ENCODE measurements at regions not wholly inside any gene's neighbourhood (a gene's known extent, or its start where the extent isn't known, plus 50 kb on each side); places are given as distances from the start of the nearest gene placed in this dataset.

GRCh38 chr2:790634-791245 is 113.5 kb upstream of the TMEM18 start:
- no peak overlapping the region for H3K4me3 ChIP-seq (replicated peaks; ENCODE audit: low read depth, low read length)
- TF ChIP-seq, protein P1, sequence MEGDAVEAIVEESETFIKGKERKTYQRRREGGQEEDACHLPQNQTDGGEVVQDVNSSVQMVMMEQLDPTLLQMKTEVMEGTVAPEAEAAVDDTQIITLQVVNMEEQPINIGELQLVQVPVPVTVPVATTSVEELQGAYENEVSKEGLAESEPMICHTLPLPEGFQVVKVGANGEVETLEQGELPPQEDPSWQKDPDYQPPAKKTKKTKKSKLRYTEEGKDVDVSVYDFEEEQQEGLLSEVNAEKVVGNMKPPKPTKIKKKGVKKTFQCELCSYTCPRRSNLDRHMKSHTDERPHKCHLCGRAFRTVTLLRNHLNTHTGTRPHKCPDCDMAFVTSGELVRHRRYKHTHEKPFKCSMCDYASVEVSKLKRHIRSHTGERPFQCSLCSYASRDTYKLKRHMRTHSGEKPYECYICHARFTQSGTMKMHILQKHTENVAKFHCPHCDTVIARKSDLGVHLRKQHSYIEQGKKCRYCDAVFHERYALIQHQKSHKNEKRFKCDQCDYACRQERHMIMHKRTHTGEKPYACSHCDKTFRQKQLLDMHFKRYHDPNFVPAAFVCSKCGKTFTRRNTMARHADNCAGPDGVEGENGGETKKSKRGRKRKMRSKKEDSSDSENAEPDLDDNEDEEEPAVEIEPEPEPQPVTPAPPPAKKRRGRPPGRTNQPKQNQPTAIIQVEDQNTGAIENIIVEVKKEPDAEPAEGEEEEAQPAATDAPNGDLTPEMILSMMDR (IDR thresholded peaks at IDR 0.05; ENCODE audit: low read depth, low read length, missing control alignments) = no peak
- no peak for DNase-seq (ENCODE audit: extremely low read depth, low read depth)

DNA sequence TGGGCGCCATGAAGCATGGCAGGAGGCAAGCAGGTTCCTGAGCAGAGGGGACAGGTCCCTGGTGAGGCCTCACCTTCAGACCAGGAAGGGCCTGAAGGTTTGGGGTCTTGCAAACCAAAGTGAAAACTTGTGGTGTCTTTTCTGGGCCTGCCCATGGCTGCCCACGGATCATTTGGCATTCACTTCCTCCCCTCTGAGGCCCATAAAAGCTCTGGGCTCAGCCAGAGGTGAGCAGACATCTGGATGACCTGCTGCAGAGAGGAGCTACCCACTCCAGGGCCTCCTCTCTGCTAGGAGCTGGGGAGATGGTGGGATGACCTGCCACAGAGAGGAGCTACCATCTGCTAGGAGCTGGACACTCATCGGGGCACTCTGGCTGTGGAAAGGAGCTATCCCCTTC is 112.9 kb upstream of the TMEM18 start:
- no peak overlapping the region for H3K4me3 ChIP-seq (replicated peaks; ENCODE audit: low read depth, low read length)
- TF ChIP-seq, protein P1 (IDR thresholded peaks at IDR 0.05; ENCODE audit: low read depth, low read length, missing control alignments) = no peak
- DNase-seq (ENCODE audit: extremely low read depth, low read depth) = no peak

DNA sequence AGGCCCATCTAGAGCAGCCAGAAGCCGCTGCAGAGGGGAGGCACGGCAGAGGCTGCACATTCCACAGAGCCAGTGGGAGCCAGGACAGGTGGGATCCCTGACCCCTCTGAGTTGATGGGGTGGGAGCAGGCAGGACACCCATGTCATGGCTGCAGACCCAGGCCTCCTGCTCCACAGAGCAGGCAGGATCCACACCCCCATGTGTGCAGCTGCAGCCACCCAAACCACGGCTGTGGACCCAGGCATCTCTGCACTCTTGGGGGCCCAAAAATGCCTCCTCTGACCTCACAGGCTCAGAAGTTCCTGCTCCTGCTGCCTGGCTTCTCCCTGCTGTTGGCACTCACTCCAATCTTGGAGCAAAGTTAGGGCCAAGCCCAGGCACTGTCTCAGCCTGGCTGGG is 112.3 kb upstream of the TMEM18 start:
- no peak for DNase-seq (ENCODE audit: extremely low read depth, low read depth)
- TF ChIP-seq, protein P1 (IDR thresholded peaks at IDR 0.05; ENCODE audit: low read depth, low read length, missing control alignments) = no peak
- H3K4me3 ChIP-seq (replicated peaks; ENCODE audit: low read depth, low read length) = no peak overlapping the region

DNA sequence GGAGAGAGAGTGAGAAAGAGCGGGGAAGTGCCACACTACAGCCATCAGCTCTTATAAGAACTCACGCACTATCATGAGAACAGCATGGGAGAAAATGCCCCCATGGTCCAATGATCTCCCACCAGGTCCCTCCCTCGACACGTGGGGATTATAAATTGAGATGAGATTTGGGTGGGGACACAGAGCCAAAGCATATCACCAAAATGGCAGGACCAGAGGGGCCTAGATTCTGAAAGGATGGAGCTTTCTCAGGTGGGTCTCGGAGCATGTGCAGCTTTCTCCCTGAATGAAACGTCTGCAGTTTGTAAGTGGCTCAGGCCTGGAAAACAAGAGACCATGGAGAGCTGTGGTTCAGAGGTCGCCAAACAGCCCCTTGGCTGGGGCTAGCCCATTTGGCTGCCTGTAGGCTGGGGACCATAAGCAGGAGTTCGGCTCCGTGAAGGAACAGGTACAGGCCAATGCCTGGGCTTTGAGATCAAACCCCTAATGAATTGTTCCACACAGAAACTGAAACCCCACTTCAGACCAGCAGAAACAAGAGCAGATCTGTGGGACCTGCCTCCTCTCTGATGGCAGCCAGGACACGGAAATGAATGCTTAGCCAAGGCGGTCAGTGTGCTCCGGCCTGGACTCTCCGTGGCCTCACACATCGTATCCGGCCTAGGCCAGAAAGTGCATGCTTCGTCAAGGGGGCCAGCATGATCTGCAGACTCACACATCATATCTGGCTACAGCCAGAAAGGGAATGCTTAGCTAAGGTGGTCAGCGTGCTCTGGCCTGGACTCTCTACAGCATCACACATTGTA is 111.2 kb upstream of the TMEM18 start:
- DNase-seq (ENCODE audit: extremely low read depth, low read depth) = no peak
- H3K4me3 ChIP-seq (replicated peaks; ENCODE audit: low read depth, low read length) = no peak overlapping the region
- TF ChIP-seq, protein P1 (IDR thresholded peaks at IDR 0.05; ENCODE audit: low read depth, low read length, missing control alignments) = no peak

GRCh38 chr2:784753-785152 is 107.5 kb upstream of the TMEM18 start:
- no peak for DNase-seq (ENCODE audit: extremely low read depth, low read depth)
- H3K4me3 ChIP-seq (replicated peaks; ENCODE audit: low read depth, low read length) = no peak overlapping the region
- TF ChIP-seq, protein P1 (IDR thresholded peaks at IDR 0.05; ENCODE audit: low read depth, low read length, missing control alignments) = no peak

GRCh38 chr2:780581-780980 is 103.4 kb upstream of the TMEM18 start:
- no peak for DNase-seq (ENCODE audit: extremely low read depth, low read depth)
- TF ChIP-seq, protein P1 (IDR thresholded peaks at IDR 0.05; ENCODE audit: low read depth, low read length, missing control alignments) = no peak
- no peak overlapping the region for H3K4me3 ChIP-seq (replicated peaks; ENCODE audit: low read depth, low read length)
